ENCODE measurements at regions not wholly inside any gene's neighbourhood (a gene's known extent, or its start where the extent isn't known, plus 50 kb on each side); places are given as distances from the start of the nearest gene placed in this dataset.

DNA sequence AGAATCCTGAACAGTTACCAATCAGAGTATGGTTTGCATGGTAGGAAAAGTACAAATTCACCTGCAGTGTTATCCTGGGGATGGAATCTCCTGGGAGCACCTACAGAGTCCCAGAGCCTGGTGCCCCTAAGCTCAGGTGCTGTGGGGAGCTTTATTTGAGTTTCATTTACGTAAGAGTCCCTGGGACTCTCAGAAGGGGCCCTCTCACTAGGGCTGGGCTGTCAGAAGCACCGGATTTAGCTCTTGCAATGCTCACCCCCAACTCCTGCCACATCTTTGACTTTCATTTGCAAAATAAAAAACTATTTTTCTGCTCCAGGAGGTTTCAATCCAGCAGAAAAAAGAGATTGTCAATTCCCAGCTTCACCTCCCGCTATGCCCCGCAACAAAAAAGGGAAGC is 569.8 kb upstream of the B3GAT1 start:
- TF ChIP-seq CTCF (IDR thresholded peaks at IDR 0.05) (no peak), POLR2A (IDR thresholded peaks at IDR 0.05) (no peak)
